CD4-positive, alpha-beta T cell (primary cell): ENCODE measurements at regions not wholly inside any gene's neighbourhood (a gene's known extent, or its start where the extent isn't known, plus 50 kb on each side); places are given as distances from the start of the nearest gene placed in this dataset.

Experiments
- ATAC-seq: fragments of 200-7000 bp; cut with Tn5 transposase; one replicate; pipeline ENCODE4 v1.10.0; 2022; ENCODE audit warnings: mild to moderate bottlenecking; ENCODE audit not compliant: poor library complexity
- CTCF ChIA-PET: fragments of 350-600 bp; sonication (Branson Sonifier 250); formaldehyde crosslinking; loops from one replicate; lab custom pipeline; 2021; ENCODE audit warnings: antibody characterized with exemption, inconsistent platforms; lab: Charles Lee
- POLR2A ChIA-PET: fragments of 350-600 bp; sonication (Branson Sonifier 250); formaldehyde crosslinking; loops from one replicate; lab custom pipeline; 2021; ENCODE audit warnings: antibody characterized with exemption, inconsistent platforms; lab: Charles Lee
- DNase-seq, 14 experiments: peaks; one replicate each; pipeline ENCODE4 v3.0.0-alpha.2; 2013 to 2020; ENCODE audit warnings: mixed read lengths in 2 of 14
- H3K27ac ChIP-seq, 2 donors: one replicate each; pipeline versions ENCODE4 v1.5.1 to v1.7.0; 2013; ENCODE audit warnings: low read length in 2 of 2, low read depth in 1 of 2, mild to moderate bottlenecking in 1 of 2
- H3K27me3 ChIP-seq, 2 experiments: 1 replicate in 1 of 2; 2 replicates in 1 of 2; pipeline versions ENCODE4 v1.6.1 to v1.7.0; 2013; ENCODE audit warnings: low read length in 2 of 2, control low read depth in 1 of 2, mild to moderate bottlenecking in 1 of 2, moderate library complexity in 1 of 2; ENCODE audit not compliant: insufficient read depth in 2 of 2, control insufficient read depth in 1 of 2
- H3K36me3 ChIP-seq: one replicate; pipeline ENCODE4 v1.6.1; 2013; ENCODE audit warnings: low read length, control low read depth; ENCODE audit not compliant: insufficient read depth
- H3K4me1 ChIP-seq: one replicate; pipeline ENCODE4 v1.6.1; 2013; ENCODE audit warnings: low read length, control low read depth; ENCODE audit not compliant: insufficient read depth
- H3K4me3 ChIP-seq: one replicate; pipeline ENCODE4 v1.5.1; 2013; ENCODE audit warnings: mild to moderate bottlenecking, low read length, moderate library complexity
- H3K9me3 ChIP-seq, 2 experiments: 1 replicate in 1 of 2; 2 replicates in 1 of 2; pipeline versions ENCODE4 v1.6.1 to v1.7.0; 2013; ENCODE audit warnings: low read length in 2 of 2, mild to moderate bottlenecking in 2 of 2, control low read depth in 1 of 2, moderate library complexity in 1 of 2; ENCODE audit not compliant: control insufficient read depth in 1 of 2, insufficient read depth in 1 of 2
- H3K27ac Mint-ChIP-seq: one replicate; pipeline ENCODE4 v1.8.0; 2020; ENCODE audit warnings: mixed read lengths
- H3K27me3 Mint-ChIP-seq: one replicate; pipeline ENCODE4 v1.8.0; 2021; ENCODE audit warnings: mixed read lengths
- H3K36me3 Mint-ChIP-seq: one replicate; pipeline ENCODE4 v1.8.0; 2021; ENCODE audit warnings: low read depth, mixed read lengths
- H3K4me1 Mint-ChIP-seq: one replicate; pipeline ENCODE4 v1.8.0; 2021; ENCODE audit warnings: low read depth, mixed read lengths
- H3K4me3 Mint-ChIP-seq: one replicate; pipeline ENCODE4 v1.8.0; 2020; ENCODE audit warnings: mild to moderate bottlenecking, mixed read lengths
- H3K9me3 Mint-ChIP-seq: one replicate; pipeline ENCODE4 v1.8.0; 2020; ENCODE audit warnings: mixed read lengths
- intact Hi-C, 2 experiments: fragments of 100-400 bp; cut with DNase I in 1 of 2; cut with micrococcal nuclease in 1 of 2; formaldehyde crosslinking; loops; one replicate each; pipeline versions ENCODE4 v1.15.1 to v1.9.0; 2023 to 2025; cut with DNase I, micrococcal nuclease
- TF ChIP-seq, protein P1 (sequence below): fragments of 200-600 bp; IDR thresholded peaks from one replicate; pipeline ENCODE4 v1.8.0; 2022; ENCODE audit warnings: antibody characterized with exemption, mild to moderate bottlenecking

- no peak for ATAC-seq
- Mint-ChIP-seq H3K4me1 (no peaks in the 10 kb centered on the region), H3K27me3 (no peaks in the 10 kb centered on the region), H3K27ac (no peak overlapping the region), H3K36me3 (no peaks in the 10 kb centered on the region), H3K4me3 (no peak overlapping the region), H3K9me3 (peaks cover 3% of the 10 kb centered on the region)
- ChIA-PET POLR2A (no interaction called here), CTCF (no interaction called here)
- TF ChIP-seq, protein P1, sequence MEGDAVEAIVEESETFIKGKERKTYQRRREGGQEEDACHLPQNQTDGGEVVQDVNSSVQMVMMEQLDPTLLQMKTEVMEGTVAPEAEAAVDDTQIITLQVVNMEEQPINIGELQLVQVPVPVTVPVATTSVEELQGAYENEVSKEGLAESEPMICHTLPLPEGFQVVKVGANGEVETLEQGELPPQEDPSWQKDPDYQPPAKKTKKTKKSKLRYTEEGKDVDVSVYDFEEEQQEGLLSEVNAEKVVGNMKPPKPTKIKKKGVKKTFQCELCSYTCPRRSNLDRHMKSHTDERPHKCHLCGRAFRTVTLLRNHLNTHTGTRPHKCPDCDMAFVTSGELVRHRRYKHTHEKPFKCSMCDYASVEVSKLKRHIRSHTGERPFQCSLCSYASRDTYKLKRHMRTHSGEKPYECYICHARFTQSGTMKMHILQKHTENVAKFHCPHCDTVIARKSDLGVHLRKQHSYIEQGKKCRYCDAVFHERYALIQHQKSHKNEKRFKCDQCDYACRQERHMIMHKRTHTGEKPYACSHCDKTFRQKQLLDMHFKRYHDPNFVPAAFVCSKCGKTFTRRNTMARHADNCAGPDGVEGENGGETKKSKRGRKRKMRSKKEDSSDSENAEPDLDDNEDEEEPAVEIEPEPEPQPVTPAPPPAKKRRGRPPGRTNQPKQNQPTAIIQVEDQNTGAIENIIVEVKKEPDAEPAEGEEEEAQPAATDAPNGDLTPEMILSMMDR, result no peak
- DNase-seq, result no peak
- Histone ChIP-seq H3K27ac (no peak overlapping the region), H3K36me3 (no peaks in the 10 kb centered on the region), H3K4me1 (no peaks in the 10 kb centered on the region), H3K9me3 (peaks cover 0 to 6% of the 10 kb centered on the region in 2 experiments), H3K4me3 (no peak overlapping the region), H3K27me3 (no peaks in the 10 kb centered on the region)
- intact Hi-C loops, result no loop called here
Observed at GRCh38 chr4:96312046-96312685, 472.3 kb downstream of the PDHA2 start.

- no peaks in the 10 kb centered on the region for H3K4me1 ChIP-seq
- Mint-ChIP-seq H3K4me3 (no peak overlapping the region), H3K27ac (no peak overlapping the region), H3K36me3 (no peaks in the 10 kb centered on the region), H3K27me3 (no peaks in the 10 kb centered on the region), H3K9me3 (no peaks in the 10 kb centered on the region), H3K4me1 (no peaks in the 10 kb centered on the region)
- no peaks in the 10 kb centered on the region for H3K36me3 ChIP-seq
- TF ChIP-seq, protein P1, result no peak
- H3K27me3 ChIP-seq, result no peaks in the 10 kb centered on the region
- intact Hi-C loops, result no loop called here
- ATAC-seq, result no peak
- ChIA-PET CTCF (no interaction called here), POLR2A (no interaction called here)
- no peak overlapping the region for H3K27ac ChIP-seq
- peaks cover 0 to 5% of the 10 kb centered on the region in 2 experiments for H3K9me3 ChIP-seq
- no peak for DNase-seq
- no peak overlapping the region for H3K4me3 ChIP-seq
Observed at GRCh38 chr4:96315815-96316214, 475.9 kb downstream of the PDHA2 start.

GRCh38 chr4:96316776-96317175, 476.9 kb downstream of the PDHA2 start:
- no peaks in the 10 kb centered on the region for H3K36me3 ChIP-seq
- ATAC-seq, result no peak
- no peaks in the 10 kb centered on the region for H3K9me3 Mint-ChIP-seq
- ChIA-PET CTCF (no interaction called here), POLR2A (no interaction called here)
- H3K4me1 Mint-ChIP-seq, result no peaks in the 10 kb centered on the region
- TF ChIP-seq, protein P1, result no peak
- no peak overlapping the region for H3K27ac ChIP-seq
- no peak for DNase-seq
- no peak overlapping the region for H3K27ac Mint-ChIP-seq
- H3K4me3 ChIP-seq, result no peak overlapping the region
- intact Hi-C loops, result no loop called here
- H3K27me3 ChIP-seq, result no peaks in the 10 kb centered on the region
- no peaks in the 10 kb centered on the region for H3K4me1 ChIP-seq
- no peak overlapping the region for H3K4me3 Mint-ChIP-seq
- peaks cover 0 to 5% of the 10 kb centered on the region in 2 experiments for H3K9me3 ChIP-seq
- no peaks in the 10 kb centered on the region for H3K36me3 Mint-ChIP-seq
- no peaks in the 10 kb centered on the region for H3K27me3 Mint-ChIP-seq
